ENCODE measurements at regions not wholly inside any gene's neighbourhood (a gene's known extent, or its start where the extent isn't known, plus 50 kb on each side); places are given as distances from the start of the nearest gene placed in this dataset.

GRCh38 chr6:104613416-104614001 is 246.2 kb downstream of the HACE1 start:
- DNase-seq = no peak

GRCh38 chr6:104612541-104612940 is 247.2 kb downstream of the HACE1 start:
- no peak for DNase-seq

- DNase-seq = no peak
Observed at GRCh38 chr6:104608101-104608500, 251.6 kb downstream of the HACE1 start.

GRCh38 chr6:104607501-104607900 is 252.2 kb downstream of the HACE1 start:
- no peak for DNase-seq

- DNase-seq = no peak
Observed at GRCh38 chr6:104606361-104606760, 253.4 kb downstream of the HACE1 start.

GRCh38 chr6:104604685-104605084 is 255.0 kb downstream of the HACE1 start:
- no peak for DNase-seq

GRCh38 chr6:104603108-104603745 is 256.5 kb downstream of the HACE1 start:
- DNase-seq = no peak

GRCh38 chr6:104601721-104602120 is 258.0 kb downstream of the HACE1 start:
- DNase-seq = no peak

GRCh38 chr6:104601131-104601651 is 258.5 kb downstream of the HACE1 start:
- DNase-seq = no peak

GRCh38 chr6:104600639-104600931 is 259.1 kb downstream of the HACE1 start:
- no peak for DNase-seq

- DNase-seq = no peak
Observed at GRCh38 chr6:104599821-104600638, 259.7 kb downstream of the HACE1 start.

GRCh38 chr6:104597541-104598050 is 262.1 kb downstream of the HACE1 start:
- DNase-seq = no peak

- no peak for DNase-seq
Observed at GRCh38 chr6:104596091-104596490, 263.6 kb downstream of the HACE1 start.

- no peak for DNase-seq
Observed at GRCh38 chr6:104595311-104595820, 264.4 kb downstream of the HACE1 start.

- DNase-seq = no peak
Observed at GRCh38 chr6:104591573-104592334, 268.0 kb downstream of the HACE1 start.

- DNase-seq = no peak
Observed at GRCh38 chr6:104589940-104590339, 269.8 kb downstream of the HACE1 start.

GRCh38 chr6:104585646-104586045 is 274.1 kb downstream of the HACE1 start:
- no peak for DNase-seq

GRCh38 chr6:104580452-104580851 is 279.3 kb downstream of the HACE1 start:
- no peak for DNase-seq

- no peak for DNase-seq
Observed at GRCh38 chr6:104579310-104579863, 280.3 kb downstream of the HACE1 start.

GRCh38 chr6:104575536-104575935 is 284.2 kb downstream of the HACE1 start:
- DNase-seq = no peak

- no peak for DNase-seq
Observed at GRCh38 chr6:104574135-104574750, 285.5 kb downstream of the HACE1 start.

- DNase-seq = no peak
Observed at GRCh38 chr6:104573350-104573749, 286.4 kb downstream of the HACE1 start.
